Keratinocyte (primary cell): ENCODE measurements at regions not wholly inside any gene's neighbourhood (a gene's known extent, or its start where the extent isn't known, plus 50 kb on each side); places are given as distances from the start of the nearest gene placed in this dataset.
"Not testable (repeated sequence)": the region's sequence is repeated elsewhere in the genome, so short reads cannot be mapped to it uniquely, and the experiment has no call there.

Experiments used
- EZH2 ChIP-seq: IDR thresholded peaks from one replicate; pipeline ENCODE4 v1.6.1; 2012; ENCODE audit warnings: inconsistent platforms, mild to moderate bottlenecking, low read length, moderate library complexity
- TF ChIP-seq, protein P1 (sequence below), 3 experiments: IDR thresholded peaks in 1 of 3; conservative IDR thresholded peaks in 1 of 3; optimal IDR thresholded peaks in 1 of 3; 2 replicates in 2 of 3; 3 replicates in 1 of 3; pipeline versions ENCODE3 to v1.5.1; 2011; ENCODE audit warnings: low read length in 3 of 3, mild to moderate bottlenecking in 3 of 3, moderate library complexity in 2 of 3, control low read depth in 1 of 3, inconsistent platforms in 1 of 3; ENCODE audit not compliant: insufficient read depth in 2 of 3; ENCODE audit errors: extremely low read depth in 1 of 3

DNA sequence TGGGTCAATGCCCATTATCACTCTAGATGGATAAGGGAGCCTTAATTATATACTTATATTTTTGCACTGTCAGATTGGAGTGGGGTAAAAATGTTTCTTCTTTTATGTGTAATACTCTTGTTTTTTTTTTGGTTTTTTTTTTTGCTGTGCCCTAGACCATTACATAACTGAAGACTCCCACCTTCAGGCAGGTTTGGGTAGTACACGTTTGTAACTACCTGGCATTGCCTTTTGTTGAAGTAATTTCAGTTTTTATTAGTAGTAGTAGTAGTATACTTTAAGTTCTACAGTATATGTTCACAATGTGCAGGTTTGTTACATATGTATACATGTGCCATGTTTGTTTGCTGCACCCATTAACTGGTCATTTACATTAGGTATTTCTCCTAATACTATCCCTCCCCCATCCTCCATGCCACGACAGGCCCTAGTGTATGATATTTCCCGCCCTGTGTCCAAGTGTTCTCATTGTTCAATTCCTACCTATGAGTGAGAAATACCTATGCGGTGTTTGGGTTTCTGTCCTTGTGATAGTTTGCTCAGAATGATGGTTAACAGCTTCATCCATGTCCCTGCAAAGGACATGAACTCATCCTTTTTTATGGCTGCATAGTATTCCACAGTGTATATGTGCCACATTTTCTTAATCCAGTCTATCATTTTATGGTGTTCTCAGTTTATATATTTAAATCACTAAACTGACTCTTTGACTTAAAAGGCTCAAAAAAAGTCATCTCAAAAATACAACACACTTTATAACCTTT lies 109.2 kb upstream of the FBXO28 start:
- TF ChIP-seq, protein P1, sequence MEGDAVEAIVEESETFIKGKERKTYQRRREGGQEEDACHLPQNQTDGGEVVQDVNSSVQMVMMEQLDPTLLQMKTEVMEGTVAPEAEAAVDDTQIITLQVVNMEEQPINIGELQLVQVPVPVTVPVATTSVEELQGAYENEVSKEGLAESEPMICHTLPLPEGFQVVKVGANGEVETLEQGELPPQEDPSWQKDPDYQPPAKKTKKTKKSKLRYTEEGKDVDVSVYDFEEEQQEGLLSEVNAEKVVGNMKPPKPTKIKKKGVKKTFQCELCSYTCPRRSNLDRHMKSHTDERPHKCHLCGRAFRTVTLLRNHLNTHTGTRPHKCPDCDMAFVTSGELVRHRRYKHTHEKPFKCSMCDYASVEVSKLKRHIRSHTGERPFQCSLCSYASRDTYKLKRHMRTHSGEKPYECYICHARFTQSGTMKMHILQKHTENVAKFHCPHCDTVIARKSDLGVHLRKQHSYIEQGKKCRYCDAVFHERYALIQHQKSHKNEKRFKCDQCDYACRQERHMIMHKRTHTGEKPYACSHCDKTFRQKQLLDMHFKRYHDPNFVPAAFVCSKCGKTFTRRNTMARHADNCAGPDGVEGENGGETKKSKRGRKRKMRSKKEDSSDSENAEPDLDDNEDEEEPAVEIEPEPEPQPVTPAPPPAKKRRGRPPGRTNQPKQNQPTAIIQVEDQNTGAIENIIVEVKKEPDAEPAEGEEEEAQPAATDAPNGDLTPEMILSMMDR (optimal IDR thresholded peaks at IDR 0.05 in 1 of 3, IDR thresholded peaks at IDR 0.05 in 1 of 3, conservative IDR thresholded peaks at IDR 0.05 in 1 of 3; ENCODE audit: extremely low read depth in 1 of 3, insufficient read depth in 2 of 3, low read length in 3 of 3), result not testable (repeated sequence)
- TF ChIP-seq EZH2, result not testable (repeated sequence)
